GM13976 (cell line): ENCODE measurements at regions not wholly inside any gene's neighbourhood (a gene's known extent, or its start where the extent isn't known, plus 50 kb on each side); places are given as distances from the start of the nearest gene placed in this dataset.

Source experiments
- DNase-seq: peaks from one replicate; pipeline ENCODE4 v3.0.0; 2012; ENCODE audit warnings: low spot score
- CTCF ChIP-seq: IDR thresholded peaks from 2 replicates; pipeline ENCODE4 v1.5.1; 2012; ENCODE audit warnings: borderline replicate concordance, mild to moderate bottlenecking; ENCODE audit not compliant: insufficient read depth; ENCODE audit errors: extremely low read depth, missing control alignments, control extremely low read depth
- in situ Hi-C: fragments of 300-500 bp; cut with MboI; formaldehyde crosslinking; loops from one replicate; pipeline ENCODE4 v1.12.0; 2022; ENCODE audit warnings: low sequenced_read_pairs, mixed read lengths, inconsistent platforms; ENCODE audit not compliant: unreplicated experiment

- DNase-seq: no peak
- no peak for TF ChIP-seq CTCF
- in situ Hi-C loops: no loop called here
Measured at GRCh38 chr18:72056171-72056570, 488.0 kb downstream of the CBLN2 start.

- DNase-seq: no peak
- in situ Hi-C loops: no loop called here
- no peak for TF ChIP-seq CTCF
Measured at GRCh38 chr18:72041313-72042032, 502.7 kb downstream of the CBLN2 start.

DNA sequence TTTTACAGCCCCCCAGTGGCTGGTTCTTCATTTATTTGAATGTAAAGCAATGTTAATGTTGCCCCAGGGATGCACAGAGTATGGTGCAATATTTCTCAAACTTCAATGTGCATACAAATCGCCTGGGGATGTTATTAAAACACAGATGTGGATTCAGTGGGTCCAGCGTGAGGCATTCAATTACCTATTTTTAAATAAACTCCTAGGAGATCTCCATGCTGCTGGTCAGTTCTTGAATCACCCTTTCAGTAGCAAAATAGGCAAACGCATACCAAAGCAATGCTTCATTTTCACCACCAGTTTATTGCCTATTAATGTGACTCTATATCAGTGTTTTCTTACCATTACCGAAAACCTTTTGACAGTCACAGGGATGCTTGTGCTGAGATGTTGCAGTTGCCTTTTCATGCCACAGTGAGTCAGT, 530.7 kb downstream of the CBLN2 start:
- DNase-seq: no peak
- in situ Hi-C loops: no loop called here
- no peak for TF ChIP-seq CTCF

GRCh38 chr18:71998547-71999097, 545.5 kb downstream of the CBLN2 start:
- no peak for DNase-seq
- TF ChIP-seq CTCF: no peak
- in situ Hi-C loops: no loop called here

- in situ Hi-C loops: no loop called here
Measured at GRCh38 chr18:71995904-71996465, 548.2 kb downstream of the CBLN2 start.

DNA sequence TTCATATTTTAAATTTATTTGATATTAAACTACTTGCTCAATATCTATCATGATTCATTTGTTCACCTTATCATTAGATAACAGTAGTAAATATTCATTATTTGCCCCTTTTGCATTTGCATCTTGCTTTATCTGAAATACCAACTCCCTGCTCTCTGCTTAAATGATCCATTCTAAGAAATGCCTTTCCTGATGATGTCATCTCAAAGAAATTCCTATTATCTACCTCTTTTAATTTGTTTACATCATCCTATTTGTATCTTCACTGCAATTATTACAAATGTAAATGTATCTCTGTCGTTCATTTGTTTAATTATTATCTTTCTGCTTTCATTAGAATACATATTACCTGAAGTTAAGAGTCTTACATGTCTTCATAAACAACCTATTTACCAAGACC, 549.9 kb downstream of the CBLN2 start:
- no peak for DNase-seq
- in situ Hi-C loops: no loop called here
- no peak for TF ChIP-seq CTCF

More at GRCh38 chr18:71995904-71996465, 548.2 kb downstream of the CBLN2 start:
- no peak for DNase-seq
- no peak for TF ChIP-seq CTCF

GRCh38 chr18:71989616-71990015, 554.5 kb downstream of the CBLN2 start:
- no peak for DNase-seq
- in situ Hi-C loops: no loop called here
- TF ChIP-seq CTCF: no peak
